ENCODE measurements at regions not wholly inside any gene's neighbourhood (a gene's known extent, or its start where the extent isn't known, plus 50 kb on each side); places are given as distances from the start of the nearest gene placed in this dataset.

DNA sequence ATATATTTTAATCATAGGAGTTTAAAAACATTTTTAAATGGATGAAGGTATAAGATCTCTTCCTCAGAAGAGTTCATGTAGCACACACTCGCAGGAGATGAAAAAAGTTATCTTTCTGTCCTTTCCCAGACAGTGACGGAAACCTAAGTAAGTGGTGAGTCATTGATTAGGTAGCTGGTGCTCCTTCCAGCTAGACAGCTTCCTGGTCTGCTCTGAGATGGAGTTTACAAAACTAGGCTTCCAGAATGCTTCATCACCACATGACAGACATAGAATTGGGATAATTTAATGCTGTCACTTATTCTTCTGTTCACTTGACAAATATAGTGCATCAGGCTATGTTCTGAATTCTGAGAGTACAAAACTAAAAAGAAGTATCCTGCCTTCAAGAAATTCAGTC lies 2393.0 kb upstream of the C9orf72 start:
- H3K27ac Mint-ChIP-seq (ENCODE audit: unreplicated experiment): no peak overlapping the region
- no peaks in the 10 kb centered on the region for H3K27me3 Mint-ChIP-seq (ENCODE audit: insufficient read depth, unreplicated experiment)
- no peak overlapping the region for H3K4me3 Mint-ChIP-seq (ENCODE audit: unreplicated experiment)
- TF ChIP-seq, protein P1, sequence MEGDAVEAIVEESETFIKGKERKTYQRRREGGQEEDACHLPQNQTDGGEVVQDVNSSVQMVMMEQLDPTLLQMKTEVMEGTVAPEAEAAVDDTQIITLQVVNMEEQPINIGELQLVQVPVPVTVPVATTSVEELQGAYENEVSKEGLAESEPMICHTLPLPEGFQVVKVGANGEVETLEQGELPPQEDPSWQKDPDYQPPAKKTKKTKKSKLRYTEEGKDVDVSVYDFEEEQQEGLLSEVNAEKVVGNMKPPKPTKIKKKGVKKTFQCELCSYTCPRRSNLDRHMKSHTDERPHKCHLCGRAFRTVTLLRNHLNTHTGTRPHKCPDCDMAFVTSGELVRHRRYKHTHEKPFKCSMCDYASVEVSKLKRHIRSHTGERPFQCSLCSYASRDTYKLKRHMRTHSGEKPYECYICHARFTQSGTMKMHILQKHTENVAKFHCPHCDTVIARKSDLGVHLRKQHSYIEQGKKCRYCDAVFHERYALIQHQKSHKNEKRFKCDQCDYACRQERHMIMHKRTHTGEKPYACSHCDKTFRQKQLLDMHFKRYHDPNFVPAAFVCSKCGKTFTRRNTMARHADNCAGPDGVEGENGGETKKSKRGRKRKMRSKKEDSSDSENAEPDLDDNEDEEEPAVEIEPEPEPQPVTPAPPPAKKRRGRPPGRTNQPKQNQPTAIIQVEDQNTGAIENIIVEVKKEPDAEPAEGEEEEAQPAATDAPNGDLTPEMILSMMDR (IDR thresholded peaks at IDR 0.05; ENCODE audit: insufficient read depth in 1 of 2, low read depth in 1 of 2, low read length in 1 of 2, severe bottlenecking in 1 of 2, unreplicated experiment in 1 of 2): no peak
- intact Hi-C loops (cut with micrococcal nuclease; ENCODE audit: unreplicated experiment): loop anchor here (10.0 kb wide), 1 partner anchor 131 kb away; no protein-coding TSS in a partner anchor
- no peaks in the 10 kb centered on the region for H3K4me1 Mint-ChIP-seq (ENCODE audit: low read depth, unreplicated experiment)
- BruUV-seq (replicated peaks): no TSS peak
- ChIA-PET POLR2A (no interaction called here), CTCF (no interaction called here)
- no peaks in the 10 kb centered on the region for H3K36me3 Mint-ChIP-seq (ENCODE audit: insufficient read depth, unreplicated experiment)
- H3K27me3 ChIP-seq (replicated peaks; ENCODE audit: control insufficient read depth, insufficient read depth, low read length): no peaks in the 10 kb centered on the region
- H3K4me3 ChIP-seq (ENCODE audit: low read depth, low read length): no peak overlapping the region
- no peak for DNase-seq
- H3K9me3 Mint-ChIP-seq (ENCODE audit: unreplicated experiment): no peaks in the 10 kb centered on the region
- no peaks in the 10 kb centered on the region for H3K36me3 ChIP-seq (ENCODE audit: control insufficient read depth, insufficient read depth, low read length)
- H3K4me1 ChIP-seq: no peaks in the 10 kb centered on the region
- no peaks in the 10 kb centered on the region for H3K9me3 ChIP-seq

DNA sequence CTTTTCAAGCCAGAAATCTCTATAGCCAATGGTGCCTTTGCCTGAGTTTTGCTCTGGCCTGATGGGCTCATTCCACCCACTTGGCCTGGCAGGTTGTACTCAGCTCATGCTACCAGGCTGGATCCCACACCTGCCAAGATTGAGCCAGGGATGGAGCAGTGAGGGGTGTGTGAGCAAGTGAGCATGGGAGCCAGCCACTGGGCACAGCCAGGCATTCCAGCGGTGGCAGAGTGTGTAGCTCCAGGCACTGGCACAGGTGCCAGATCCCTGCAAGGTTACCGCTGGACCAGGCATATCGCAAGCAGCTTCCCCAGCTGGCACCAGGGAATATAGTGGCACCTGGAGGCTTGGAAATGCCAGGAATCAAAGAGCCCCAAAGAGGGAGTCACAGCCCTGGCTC lies 2395.6 kb upstream of the C9orf72 start:
- TF ChIP-seq, protein P1 (IDR thresholded peaks at IDR 0.05; ENCODE audit: insufficient read depth in 1 of 2, low read depth in 1 of 2, low read length in 1 of 2, severe bottlenecking in 1 of 2, unreplicated experiment in 1 of 2): no peak
- Histone ChIP-seq H3K9me3 (no peaks in the 10 kb centered on the region), H3K4me3 (ENCODE audit: low read depth, low read length) (no peak overlapping the region), H3K4me1 (no peaks in the 10 kb centered on the region), H3K27me3 (replicated peaks; ENCODE audit: control insufficient read depth, insufficient read depth, low read length) (no peaks in the 10 kb centered on the region), H3K36me3 (ENCODE audit: control insufficient read depth, insufficient read depth, low read length) (no peaks in the 10 kb centered on the region)
- H3K4me3 Mint-ChIP-seq (ENCODE audit: unreplicated experiment): no peak overlapping the region
- no TSS peak for BruUV-seq (replicated peaks)
- no peaks in the 10 kb centered on the region for H3K9me3 Mint-ChIP-seq (ENCODE audit: unreplicated experiment)
- POLR2A ChIA-PET: no interaction called here
- H3K27ac Mint-ChIP-seq (ENCODE audit: unreplicated experiment): no peak overlapping the region
- no peaks in the 10 kb centered on the region for H3K36me3 Mint-ChIP-seq (ENCODE audit: insufficient read depth, unreplicated experiment)
- no peaks in the 10 kb centered on the region for H3K27me3 Mint-ChIP-seq (ENCODE audit: insufficient read depth, unreplicated experiment)
- no peaks in the 10 kb centered on the region for H3K4me1 Mint-ChIP-seq (ENCODE audit: low read depth, unreplicated experiment)
- intact Hi-C loops (cut with micrococcal nuclease; ENCODE audit: unreplicated experiment): loop anchor here (10.0 kb wide), 1 partner anchor 134 kb away; no protein-coding TSS in a partner anchor
- CTCF ChIA-PET: interaction anchor here (0.5 kb wide), 1 partner anchor 99 kb away, joined by 3 read pairs; no protein-coding TSS in a partner anchor
- DNase-seq: no peak

DNA sequence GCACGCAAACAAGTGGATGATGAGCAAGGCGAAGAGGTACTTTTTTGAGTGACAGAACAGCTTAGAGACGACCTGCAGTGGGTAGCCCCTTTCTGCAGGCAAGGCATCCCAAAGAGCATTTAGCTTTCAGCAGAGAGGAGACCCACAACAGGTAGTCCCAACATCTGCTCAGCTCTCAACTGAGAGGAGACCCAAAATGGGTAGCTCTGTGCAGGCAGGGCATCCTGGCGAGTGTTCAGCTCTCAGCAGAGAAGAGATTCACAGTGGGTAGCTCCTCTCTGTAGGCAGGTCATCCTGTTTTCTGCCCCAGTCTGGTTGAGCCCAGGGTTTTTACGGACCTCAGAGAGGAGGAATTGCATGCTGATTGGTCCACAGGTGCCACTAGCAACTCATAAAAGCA lies 2396.1 kb upstream of the C9orf72 start:
- Histone ChIP-seq H3K9me3 (no peaks in the 10 kb centered on the region), H3K4me1 (no peaks in the 10 kb centered on the region), H3K4me3 (ENCODE audit: low read depth, low read length) (no peak overlapping the region), H3K27me3 (replicated peaks; ENCODE audit: control insufficient read depth, insufficient read depth, low read length) (no peaks in the 10 kb centered on the region), H3K36me3 (ENCODE audit: control insufficient read depth, insufficient read depth, low read length) (no peaks in the 10 kb centered on the region)
- BruUV-seq (replicated peaks): no TSS peak
- intact Hi-C loops (cut with micrococcal nuclease; ENCODE audit: unreplicated experiment): loop anchor here (10.0 kb wide), 1 partner anchor 135 kb away; no protein-coding TSS in a partner anchor
- Mint-ChIP-seq H3K36me3 (ENCODE audit: insufficient read depth, unreplicated experiment) (no peaks in the 10 kb centered on the region), H3K4me1 (ENCODE audit: low read depth, unreplicated experiment) (no peaks in the 10 kb centered on the region), H3K27me3 (ENCODE audit: insufficient read depth, unreplicated experiment) (no peaks in the 10 kb centered on the region), H3K27ac (ENCODE audit: unreplicated experiment) (no peak overlapping the region), H3K4me3 (ENCODE audit: unreplicated experiment) (no peak overlapping the region), H3K9me3 (ENCODE audit: unreplicated experiment) (no peaks in the 10 kb centered on the region)
- TF ChIP-seq, protein P1 (IDR thresholded peaks at IDR 0.05; ENCODE audit: insufficient read depth in 1 of 2, low read depth in 1 of 2, low read length in 1 of 2, severe bottlenecking in 1 of 2, unreplicated experiment in 1 of 2): no peak
- POLR2A ChIA-PET: no interaction called here
- no peak for DNase-seq
- CTCF ChIA-PET: no interaction called here
